Muscle of back (tissue), 3 donors: ENCODE measurements at regions not wholly inside any gene's neighbourhood (a gene's known extent, or its start where the extent isn't known, plus 50 kb on each side); places are given as distances from the start of the nearest gene placed in this dataset.

Experiments used
- DNase-seq, 3 donors: peaks; one replicate each; pipeline versions ENCODE4 v3.0.0 to v3.0.0-alpha.2; 2013

GRCh38 chr22:48960980-48961660, 866.6 kb downstream of the BRD1 start:
- no peak for DNase-seq

DNA sequence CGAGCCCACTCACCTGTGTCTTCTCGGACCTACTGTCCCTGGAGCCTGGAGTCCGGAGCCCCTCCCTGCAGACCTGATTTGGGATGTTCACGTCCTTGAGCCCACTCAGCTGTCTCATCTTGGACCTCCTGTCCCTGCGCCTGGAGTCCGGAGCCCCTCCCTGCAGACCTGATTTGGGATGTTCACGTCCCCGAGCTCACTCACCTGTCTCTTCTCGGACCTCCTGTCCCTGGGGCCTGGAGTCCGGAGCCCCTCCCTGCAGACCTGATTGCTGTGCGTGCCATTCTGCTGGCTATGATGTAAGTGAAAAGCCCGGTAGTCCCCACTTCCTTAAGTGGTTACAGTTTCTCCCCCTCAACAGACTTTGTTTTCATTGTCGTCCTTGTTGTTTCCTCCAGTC, 867.1 kb downstream of the BRD1 start:
- no peak for DNase-seq

- no peak for DNase-seq
These were observed 868.2 kb downstream of the BRD1 start for GRCh38 chr22:48959496-48959895.

- DNase-seq = no peak
These were observed 869.7 kb downstream of the BRD1 start for GRCh38 chr22:48957987-48958321.

- no peak for DNase-seq
These were observed 870.2 kb downstream of the BRD1 start for GRCh38 chr22:48957311-48957986.

GRCh38 chr22:48955351-48956311, 872.0 kb downstream of the BRD1 start:
- no peak for DNase-seq

GRCh38 chr22:48954781-48955311, 872.8 kb downstream of the BRD1 start:
- DNase-seq = peak in 2 of 3 donors; percentile 23 to 35

DNA sequence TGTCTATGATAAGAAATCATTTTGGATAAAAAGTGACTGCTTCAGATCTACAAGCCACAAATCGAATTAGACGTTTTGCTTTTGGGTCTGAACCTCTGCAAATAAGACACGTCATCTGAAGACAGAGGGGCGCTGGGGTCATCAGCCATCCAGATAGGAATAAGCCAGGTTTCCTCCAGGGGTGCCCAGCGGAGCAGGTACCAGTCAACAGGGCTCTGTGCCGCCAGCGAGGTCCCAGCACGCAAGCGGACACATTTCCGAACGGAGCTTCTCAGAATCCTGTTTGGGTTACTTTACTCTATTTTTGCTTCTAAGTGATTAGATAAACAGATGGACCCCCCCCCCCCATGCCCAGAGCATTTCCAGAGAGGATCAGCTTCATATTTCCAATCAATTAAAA, 873.8 kb downstream of the BRD1 start:
- no peak for DNase-seq

DNA sequence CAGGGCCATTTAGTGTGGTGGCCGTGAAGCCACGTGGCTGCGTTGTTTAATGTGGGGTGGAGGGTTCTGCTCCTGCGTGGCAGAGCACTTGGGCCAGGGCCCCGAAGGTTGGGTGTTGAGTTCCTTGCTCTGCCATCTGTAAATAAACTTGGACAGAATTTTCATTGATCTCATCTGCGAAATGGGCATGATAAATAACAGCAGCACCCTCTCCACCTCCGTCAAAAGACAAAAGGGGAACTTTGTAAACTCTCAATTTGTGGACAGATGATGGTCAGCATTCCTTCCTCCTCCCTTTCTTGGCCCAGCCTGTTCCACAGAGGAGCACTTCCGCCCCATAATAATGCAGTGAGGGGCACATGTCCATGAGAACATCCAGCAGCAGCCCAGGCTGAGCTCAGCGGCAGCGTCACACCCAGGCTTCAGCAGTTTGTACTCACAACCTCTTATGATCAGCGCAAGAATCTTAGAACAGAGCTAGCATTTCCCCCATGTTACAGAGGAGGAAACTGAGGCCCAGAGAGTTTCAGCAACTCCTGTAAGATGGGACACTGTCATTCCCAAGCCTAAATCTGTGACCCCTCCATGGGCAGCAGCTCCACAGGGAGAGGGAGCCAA, 874.5 kb downstream of the BRD1 start:
- no peak for DNase-seq

DNA sequence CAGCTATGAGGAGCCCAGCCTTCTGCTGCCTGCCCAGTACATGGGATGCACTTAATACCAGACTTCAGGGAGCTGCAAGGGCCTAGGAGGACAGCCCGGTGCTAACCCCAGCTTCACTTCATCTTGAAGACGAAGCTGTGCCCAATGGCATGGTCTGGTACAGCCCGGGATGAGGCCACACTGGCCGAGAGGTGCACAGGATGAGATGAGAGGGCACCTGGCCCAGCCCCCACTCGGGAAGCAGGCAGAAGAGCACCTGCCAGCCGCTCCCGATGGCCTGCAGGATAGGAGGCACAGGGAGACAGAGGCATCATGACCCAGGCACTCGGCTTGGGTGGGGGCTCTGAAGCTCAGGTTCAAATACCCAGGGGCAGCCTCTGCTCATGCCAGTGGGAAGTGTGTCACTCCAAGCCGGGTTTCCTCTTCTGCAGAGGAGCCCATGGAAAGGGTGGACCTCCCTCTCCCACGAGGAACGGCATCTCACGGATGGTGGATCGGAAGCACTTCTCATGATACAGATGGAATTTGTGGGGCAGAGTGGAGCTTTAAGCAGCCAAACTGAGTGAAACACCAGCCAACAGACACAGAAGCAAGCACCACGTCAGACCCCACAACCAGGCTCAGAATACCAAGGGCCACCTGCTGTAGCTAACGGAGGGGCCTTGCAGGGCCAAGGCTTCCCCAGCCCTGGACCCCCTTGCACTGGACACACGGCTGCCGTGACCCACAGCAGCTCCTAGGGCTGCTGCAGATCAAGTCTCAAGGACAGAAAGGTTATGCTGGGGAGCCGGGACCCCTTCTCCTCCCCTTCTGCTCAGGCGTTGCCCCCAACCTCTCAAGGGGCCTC, 875.2 kb downstream of the BRD1 start:
- DNase-seq = no peak

GRCh38 chr22:48951836-48952235, 875.8 kb downstream of the BRD1 start:
- no peak for DNase-seq

DNA sequence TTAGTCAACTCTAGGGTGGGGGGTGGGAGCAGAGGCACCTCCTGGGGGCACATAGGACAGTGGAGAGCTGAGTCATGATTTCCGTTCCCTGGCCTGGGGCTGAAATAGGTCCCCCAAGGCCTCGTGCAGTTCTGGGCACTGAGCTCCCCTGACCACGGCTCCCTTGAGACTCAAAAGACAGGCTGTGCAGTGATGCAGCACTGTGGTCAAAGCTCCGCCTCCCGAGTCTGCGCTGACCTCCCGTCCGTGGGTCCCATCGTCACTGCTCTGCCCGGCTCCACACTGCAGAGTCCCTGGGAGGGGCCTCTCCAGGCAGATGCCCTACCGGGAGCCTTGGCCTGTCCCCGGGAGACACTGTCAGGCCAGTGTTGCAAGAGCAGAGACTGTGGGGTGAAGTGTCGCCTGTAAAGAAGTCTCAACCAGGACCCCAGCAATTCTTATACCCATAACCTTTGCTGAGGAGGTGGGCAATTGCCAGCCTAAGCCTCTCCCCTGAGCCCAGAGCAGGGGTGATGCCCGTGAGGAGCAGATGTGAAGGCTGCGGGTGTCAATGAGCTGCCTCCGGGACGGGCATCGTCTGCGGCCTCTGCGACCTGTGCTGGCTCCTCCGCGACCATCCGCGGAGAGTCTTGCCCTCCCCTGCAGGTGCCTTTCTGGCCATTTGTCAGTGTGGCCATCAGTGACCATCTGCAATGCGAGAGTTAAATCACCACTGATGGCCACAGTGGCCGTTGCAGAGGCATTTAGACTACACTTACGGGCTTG, 877.3 kb downstream of the BRD1 start:
- no peak for DNase-seq

DNA sequence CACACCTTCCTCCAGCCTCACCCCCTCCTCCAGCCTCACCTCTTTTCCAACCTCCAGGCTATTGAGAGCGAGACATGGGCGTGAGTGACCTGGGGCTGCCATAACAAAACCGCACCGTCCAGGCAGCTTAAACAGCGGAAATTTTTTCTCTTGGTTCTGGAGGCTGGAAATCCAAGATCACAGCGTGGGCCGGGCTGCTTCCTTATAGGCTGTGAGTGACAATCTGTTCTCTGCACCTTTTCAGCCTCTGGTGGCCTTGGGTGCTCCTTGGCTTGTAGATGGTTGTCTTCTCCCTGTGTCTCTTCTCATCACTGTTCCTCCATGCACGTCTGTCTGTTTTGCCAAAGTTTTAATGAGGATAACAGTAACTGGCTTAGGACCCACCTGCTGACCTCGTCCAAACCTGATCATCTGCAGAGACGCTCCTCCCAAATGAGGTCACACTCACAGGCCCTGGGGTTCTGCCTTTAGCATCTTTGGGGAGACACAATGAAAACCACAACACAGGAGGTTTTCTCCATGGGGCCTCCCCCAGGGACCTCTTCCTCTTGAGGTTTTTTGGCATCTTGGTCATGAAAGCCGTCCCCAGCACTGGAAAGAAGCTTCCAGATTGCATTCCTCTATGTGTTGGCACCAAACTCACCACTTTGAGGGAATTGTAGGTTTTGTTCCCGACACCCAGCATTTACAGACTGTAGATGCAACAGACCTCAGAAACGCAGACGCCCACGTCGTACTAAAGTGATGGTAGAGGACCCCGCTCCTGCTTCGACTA, 878.1 kb downstream of the BRD1 start:
- DNase-seq = no peak

DNA sequence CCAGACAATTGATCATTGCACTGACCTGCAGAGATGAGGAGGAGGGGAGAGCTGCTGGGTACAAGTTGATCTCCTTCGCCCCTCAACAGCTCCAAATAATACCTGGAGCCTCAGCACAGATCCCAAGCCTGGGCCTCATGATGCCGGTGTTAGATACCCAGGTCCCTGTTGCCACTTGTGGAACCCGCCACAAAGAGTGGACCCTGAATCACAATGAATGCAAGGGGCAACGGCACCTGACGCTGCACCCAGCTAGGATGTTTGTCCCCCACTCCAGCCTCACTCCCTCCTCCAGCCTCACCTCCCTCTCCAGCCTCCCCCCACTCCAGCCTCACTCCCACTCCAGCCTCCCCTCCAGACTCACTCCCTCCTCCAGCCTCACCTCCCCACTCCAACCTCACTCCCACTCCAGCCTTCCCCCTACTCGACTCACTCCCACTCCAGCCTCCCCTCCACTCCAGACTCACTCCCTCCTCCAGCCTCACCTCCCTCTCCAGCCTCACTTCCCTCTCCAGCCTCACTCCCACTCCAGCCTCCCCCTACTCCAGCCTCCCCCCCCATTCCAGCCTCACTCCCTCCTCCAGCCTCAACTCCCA, 879.0 kb downstream of the BRD1 start:
- no peak for DNase-seq

DNA sequence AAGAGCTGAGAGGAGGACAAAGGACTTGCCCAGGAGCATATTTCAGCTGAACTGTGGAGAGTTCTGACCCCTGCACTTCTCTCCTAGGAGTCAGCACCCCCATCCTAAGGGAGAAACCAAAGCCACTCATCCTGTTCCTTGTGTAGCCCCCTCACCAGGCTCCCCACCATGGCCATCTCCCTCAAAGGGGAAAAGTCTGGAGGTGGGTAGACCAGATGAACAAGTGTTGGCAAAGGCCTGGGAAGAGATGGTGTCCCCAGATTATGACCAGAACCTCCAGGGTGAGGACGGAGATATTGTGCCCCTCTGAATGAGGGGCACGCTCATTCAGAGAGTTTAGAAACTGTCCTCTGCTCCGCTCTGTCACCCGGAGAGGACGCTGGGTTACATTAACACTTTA, 880.0 kb downstream of the BRD1 start:
- DNase-seq = no peak

- no peak for DNase-seq
These were observed 881.8 kb downstream of the BRD1 start for GRCh38 chr22:48945621-48946458.

DNA sequence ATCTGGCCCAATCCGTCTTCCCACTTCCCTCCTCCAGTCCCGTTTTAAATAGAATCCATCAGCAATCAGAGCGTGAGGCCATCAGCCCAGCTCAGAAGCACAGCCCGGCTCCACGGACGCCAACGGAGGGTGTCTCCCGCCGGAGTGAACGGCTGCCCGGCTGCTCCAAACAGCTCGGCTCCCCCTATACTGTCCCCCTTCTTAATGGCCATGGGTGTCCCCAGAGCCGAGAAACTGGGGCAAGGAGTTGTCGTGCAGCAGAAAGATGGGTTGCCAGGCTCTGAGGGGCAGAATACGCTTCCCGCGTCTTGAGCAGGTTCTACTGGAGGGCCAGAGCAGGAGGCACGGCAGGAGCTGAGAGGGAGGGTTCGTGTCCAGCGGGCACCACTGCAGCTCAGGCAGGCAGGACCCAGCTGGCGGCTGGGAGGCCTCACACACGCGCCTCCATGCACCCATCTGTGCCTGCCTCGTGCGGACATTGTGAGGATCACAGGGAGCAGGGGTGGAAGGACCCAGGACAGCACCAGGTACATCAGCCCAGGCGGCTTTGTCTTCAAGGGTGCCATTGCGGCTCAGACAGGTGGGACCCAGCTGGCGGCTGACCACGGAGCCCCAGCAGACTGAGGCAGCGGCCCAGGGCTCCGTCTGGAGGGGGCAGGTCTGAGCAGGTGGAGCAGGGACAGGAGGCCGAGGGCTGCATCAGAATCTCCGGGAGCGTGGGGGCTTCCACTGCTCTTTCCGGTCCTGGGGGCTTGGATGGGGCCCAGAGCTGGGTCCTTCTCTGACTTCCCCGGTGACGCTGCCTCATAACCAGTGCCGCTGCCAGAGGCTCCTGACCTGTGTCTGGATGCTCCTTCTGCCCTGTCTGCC, 882.7 kb downstream of the BRD1 start:
- no peak for DNase-seq
